IMR-90 (cell line): ENCODE measurements at regions not wholly inside any gene's neighbourhood (a gene's known extent, or its start where the extent isn't known, plus 50 kb on each side); places are given as distances from the start of the nearest gene placed in this dataset.

Source experiments
- ATAC-seq: fragments of 200-7000 bp; cut with Tn5 transposase; 2 replicates; pipeline ENCODE4 v1.9.1; 2020; ENCODE audit warnings: low read depth, mild to moderate bottlenecking, moderate library complexity
- BruUV-seq: library from RNA; stranded (reverse); fragments of 400-500 nt; replicated peaks from 2 replicates; lab custom pipeline; 2021; lab: Mats Ljungman, UMichigan
- CTCF ChIA-PET: fragments of 300-600 bp; formaldehyde crosslinking; extraction: SDS; loops from one replicate; lab custom pipeline; 2021; ENCODE audit warnings: antibody characterized with exemption; lab: Yijun Ruan, JAX
- POLR2A ChIA-PET: fragments of 300-600 bp; sonication (Branson Sonifier 250); formaldehyde crosslinking; loops from one replicate; lab custom pipeline; 2022; ENCODE audit warnings: antibody characterized with exemption; ENCODE audit not compliant: unreplicated experiment; lab: Charles Lee
- DNase-seq: peaks from one replicate; pipeline ENCODE4 v3.0.0; 2013
- H2AFZ ChIP-seq: replicated peaks from 2 replicates; pipeline ENCODE3; 2013; ENCODE audit warnings: low read length, mild to moderate bottlenecking; ENCODE audit not compliant: poor library complexity
- H2AK5ac ChIP-seq: 2 replicates; pipeline ENCODE4 v1.6.1; 2013; ENCODE audit warnings: low read depth, low read length, inconsistent platforms
- H2AK9ac ChIP-seq: replicated peaks from 2 replicates; pipeline ENCODE3; 2013; ENCODE audit warnings: mild to moderate bottlenecking, low read depth, low read length, moderate library complexity; ENCODE audit not compliant: poor library complexity
- H2BK120ac ChIP-seq: 2 replicates; pipeline ENCODE4 v1.6.1; 2013; ENCODE audit warnings: low read depth, low read length, inconsistent platforms
- H2BK15ac ChIP-seq: 3 replicates; pipeline ENCODE4 v1.6.1; 2013; ENCODE audit warnings: low read depth, low read length, inconsistent platforms
- H2BK20ac ChIP-seq: 2 replicates; pipeline ENCODE4 v1.6.1; 2013; ENCODE audit warnings: low read depth, mild to moderate bottlenecking, inconsistent platforms, low read length, moderate library complexity
- H2BK5ac ChIP-seq: 2 replicates; pipeline ENCODE4 v1.6.1; 2013; ENCODE audit warnings: mild to moderate bottlenecking, low read depth, low read length, inconsistent platforms; ENCODE audit not compliant: poor library complexity, severe bottlenecking
- H3K14ac ChIP-seq: replicated peaks from 2 replicates; pipeline ENCODE4 v1.6.1; 2013; ENCODE audit warnings: low read depth, low read length, inconsistent platforms
- H3K18ac ChIP-seq: 2 replicates; pipeline ENCODE4 v1.6.1; 2013; ENCODE audit warnings: low read depth, low read length, control low read depth
- H3K23ac ChIP-seq: 2 replicates; pipeline ENCODE4 v1.6.1; 2013; ENCODE audit warnings: low read depth, low read length, inconsistent platforms
- H3K27ac ChIP-seq: 2 replicates; pipeline ENCODE4 v1.5.1; 2013; ENCODE audit warnings: mild to moderate bottlenecking, control low read depth, low read length; ENCODE audit not compliant: insufficient read depth
- H3K27me3 ChIP-seq: 2 replicates; pipeline ENCODE4 v1.6.1; 2013; ENCODE audit warnings: low read length; ENCODE audit not compliant: control insufficient read depth, insufficient read depth
- H3K36me3 ChIP-seq: 2 replicates; pipeline ENCODE4 v1.6.1; 2013; ENCODE audit warnings: low read length, mixed read lengths; ENCODE audit not compliant: control insufficient read depth, insufficient read depth
- H3K4ac ChIP-seq: 2 replicates; pipeline ENCODE4 v1.6.1; 2013; ENCODE audit warnings: low read depth, low read length, inconsistent platforms
- H3K4me1 ChIP-seq: 2 replicates; pipeline ENCODE4 v1.6.1; 2013; ENCODE audit warnings: low read length, mixed read lengths; ENCODE audit not compliant: control insufficient read depth, insufficient read depth
- H3K4me2 ChIP-seq: 2 replicates; pipeline ENCODE4 v1.6.1; 2013; ENCODE audit warnings: low read depth, mild to moderate bottlenecking, control low read depth, low read length, moderate library complexity
- H3K4me3 ChIP-seq: 2 replicates; pipeline ENCODE4 v1.5.1; 2013; ENCODE audit warnings: low read depth, mild to moderate bottlenecking, control low read depth, low read length, moderate library complexity; ENCODE audit not compliant: insufficient read depth
- H3K56ac ChIP-seq: 2 replicates; pipeline ENCODE4 v1.6.1; 2013; ENCODE audit warnings: low read length, inconsistent platforms; ENCODE audit not compliant: insufficient read depth; ENCODE audit errors: extremely low read depth
- H3K79me1 ChIP-seq, 2 experiments: 2 replicates each; pipeline ENCODE4 v1.6.1; 2013; ENCODE audit warnings: low read length in 2 of 2, inconsistent platforms in 1 of 2, low read depth in 1 of 2
- H3K9ac ChIP-seq: 2 replicates; pipeline ENCODE4 v1.6.1; 2013; ENCODE audit warnings: low read depth, low read length, control low read depth
- H3K9me1 ChIP-seq: 2 replicates; pipeline ENCODE4 v1.6.1; 2013; ENCODE audit warnings: low read length, inconsistent platforms; ENCODE audit not compliant: insufficient read depth
- H3K9me3 ChIP-seq: 2 replicates; pipeline ENCODE4 v1.6.1; 2013; ENCODE audit warnings: low read length; ENCODE audit not compliant: control insufficient read depth, insufficient read depth
- H4K20me1 ChIP-seq: 2 replicates; pipeline ENCODE4 v1.6.1; 2013; ENCODE audit warnings: low read length, inconsistent platforms; ENCODE audit not compliant: insufficient read depth
- H4K5ac ChIP-seq: 2 replicates; pipeline ENCODE4 v1.6.1; 2013; ENCODE audit warnings: mild to moderate bottlenecking, low read depth, low read length, control low read depth
- H4K8ac ChIP-seq, 2 experiments: 2 replicates each; pipeline ENCODE4 v1.6.1; 2013; ENCODE audit warnings: low read depth in 2 of 2, low read length in 2 of 2, control low read depth in 1 of 2, inconsistent platforms in 1 of 2
- H4K91ac ChIP-seq: 2 replicates; pipeline ENCODE4 v1.6.1; 2013; ENCODE audit warnings: low read depth, low read length, inconsistent platforms; ENCODE audit not compliant: insufficient read depth
- BHLHE40 ChIP-seq: fragments of 150-350 bp; IDR thresholded peaks from 2 replicates; pipeline ENCODE4 v1.6.1; 2016; ENCODE audit warnings: mild to moderate bottlenecking, low read depth, low read length
- CEBPB ChIP-seq: IDR thresholded peaks from 2 replicates; pipeline ENCODE4 v1.6.1; 2012; ENCODE audit warnings: low read depth, low read length, improper control_type of control experiment
- ELK1 ChIP-seq: fragments of 150-350 bp; IDR thresholded peaks from 2 replicates; pipeline ENCODE4 v1.6.1; 2016; ENCODE audit warnings: low read depth, mild to moderate bottlenecking, low read length, moderate library complexity, borderline replicate concordance
- MAFK ChIP-seq: IDR thresholded peaks from 2 replicates; pipeline ENCODE4 v1.6.1; 2012; ENCODE audit warnings: low read depth, low read length, improper control_type of control experiment
- MXI1 ChIP-seq: IDR thresholded peaks from 2 replicates; pipeline ENCODE4 v1.6.1; 2012; ENCODE audit warnings: low read depth, mild to moderate bottlenecking, low read length, moderate library complexity, borderline replicate concordance
- NFE2L2 ChIP-seq: fragments of 150-350 bp; IDR thresholded peaks from 2 replicates; pipeline ENCODE4 v1.6.1; 2016; ENCODE audit warnings: low read depth, mild to moderate bottlenecking, low read length
- POLR2A ChIP-seq: IDR thresholded peaks from 2 replicates; pipeline ENCODE4 v1.6.1; 2012; ENCODE audit warnings: mild to moderate bottlenecking, low read depth, low read length
- RAD21 ChIP-seq: IDR thresholded peaks from 2 replicates; pipeline ENCODE4 v1.6.1; 2012; ENCODE audit warnings: low read length, improper control_type of control experiment
- RCOR1 ChIP-seq: IDR thresholded peaks from 2 replicates; pipeline ENCODE4 v1.6.1; 2012; ENCODE audit warnings: mild to moderate bottlenecking, low read length, improper control_type of control experiment; ENCODE audit not compliant: insufficient replicate concordance
- SMC3 ChIP-seq: fragments of 150-350 bp; IDR thresholded peaks from 2 replicates; pipeline ENCODE4 v1.6.1; 2016; ENCODE audit warnings: low read depth, mild to moderate bottlenecking, antibody characterized with exemption, low read length, moderate library complexity
- USF2 ChIP-seq: fragments of 150-350 bp; IDR thresholded peaks from 2 replicates; pipeline ENCODE4 v1.6.1; 2017; ENCODE audit warnings: mild to moderate bottlenecking, antibody characterized with exemption, low read length, low read depth
- WGBS, 2 experiments: methylation state at CpG; one replicate each; pipeline versions ENCODE4 v1.1.5 to v1.1.7; 2013; ENCODE audit warnings: missing lambda C conversion rate in 2 of 2; ENCODE audit not compliant: insufficient read length in 1 of 2; ENCODE audit errors: extremely low coverage in 2 of 2; 5-methylcytosine and 5-hydroxymethylcytosine counted together
- dilution Hi-C: fragments of 300-500 bp; cut with HindIII; formaldehyde crosslinking; loops from one replicate; pipeline ENCODE4 v1.14.3; 2018; ENCODE audit warnings: low sequenced_read_pairs; ENCODE audit not compliant: unreplicated experiment
- in situ Hi-C: fragments of 300-500 bp; cut with MboI; formaldehyde crosslinking; loops from 3 replicates; pipeline ENCODE4 v1.14.3; 2019; ENCODE audit warnings: low sequenced_read_pairs, inconsistent platforms, mixed read lengths
- intact Hi-C: fragments of 100-400 bp; cut with micrococcal nuclease; formaldehyde crosslinking; loops from 2 replicates; pipeline ENCODE4 v1.10.0; 2022

- Histone ChIP-seq H3K36me3 (no peaks in the 10 kb centered on the region), H3K9me1 (peaks cover 2% of the 10 kb centered on the region; the same call in 1 of the 2 replicates), H3K9me3 (no peaks in the 10 kb centered on the region), H3K4me1 (peaks cover 5% of the 10 kb centered on the region), H4K91ac (no peak overlapping the region), H2AK5ac (no peak overlapping the region), H4K20me1 (no peaks in the 10 kb centered on the region), H2BK15ac (no peak overlapping the region), H3K4me3 (no peak overlapping the region), H3K4me2 (no peak overlapping the region), H3K27me3 (no peaks in the 10 kb centered on the region), H3K14ac (no peak overlapping the region), H3K27ac (no peak overlapping the region), H2AK9ac (no peak overlapping the region), H3K79me1 (no peaks in the 10 kb centered on the region), H2AFZ (no peak overlapping the region), H2BK20ac (no peak overlapping the region), H3K4ac (no peak overlapping the region), H4K8ac (no peak overlapping the region), H2BK5ac (no peak overlapping the region), H3K18ac (no peak overlapping the region), H3K23ac (no peak overlapping the region), H2BK120ac (no peak overlapping the region), H3K56ac (no peak overlapping the region), H4K5ac (no peak overlapping the region), H3K9ac (no peak overlapping the region)
- CTCF ChIA-PET: no interaction called here
- intact Hi-C loops (loop anchor here (10.0 kb wide), 2 partner anchors 311 to 351 kb away; no protein-coding TSS in a partner anchor), in situ Hi-C loops (no loop called here), dilution Hi-C loops (no loop called here)
- no TSS peak for BruUV-seq
- POLR2A ChIA-PET: no interaction called here
- TF ChIP-seq RCOR1 (no peak), NFE2L2 (no peak), RAD21 (no peak), CEBPB (no peak), ELK1 (no peak), SMC3 (no peak), MXI1 (no peak), USF2 (no peak), MAFK (no peak), BHLHE40 (no peak), POLR2A (no peak)
- no peak for DNase-seq
- no CpG with 5 or more reads among the region's 2 CpGs for WGBS, 2 experiments
- ATAC-seq: no peak
Observed at GRCh38 chr3:159453945-159454344, 534.7 kb upstream of the IL12A start.
